IMR-90 (cell line): ENCODE measurements at regions not wholly inside any gene's neighbourhood (a gene's known extent, or its start where the extent isn't known, plus 50 kb on each side); places are given as distances from the start of the nearest gene placed in this dataset.

Experiments
- ATAC-seq: fragments of 200-7000 bp; cut with Tn5 transposase; 2 replicates; pipeline ENCODE4 v1.9.1; 2020; ENCODE audit warnings: low read depth, mild to moderate bottlenecking, moderate library complexity
- BruUV-seq: library from RNA; stranded (reverse); fragments of 400-500 nt; replicated peaks from 2 replicates; lab custom pipeline; 2021; lab: Mats Ljungman, UMichigan
- CTCF ChIA-PET: fragments of 300-600 bp; formaldehyde crosslinking; extraction: SDS; loops from one replicate; lab custom pipeline; 2021; ENCODE audit warnings: antibody characterized with exemption; lab: Yijun Ruan, JAX
- POLR2A ChIA-PET: fragments of 300-600 bp; sonication (Branson Sonifier 250); formaldehyde crosslinking; loops from one replicate; lab custom pipeline; 2022; ENCODE audit warnings: antibody characterized with exemption; ENCODE audit not compliant: unreplicated experiment; lab: Charles Lee
- DNase-seq: peaks from one replicate; pipeline ENCODE4 v3.0.0; 2013
- H2AFZ ChIP-seq: replicated peaks from 2 replicates; pipeline ENCODE3; 2013; ENCODE audit warnings: low read length, mild to moderate bottlenecking; ENCODE audit not compliant: poor library complexity
- H2AK5ac ChIP-seq: 2 replicates; pipeline ENCODE4 v1.6.1; 2013; ENCODE audit warnings: low read depth, low read length, inconsistent platforms
- H2AK9ac ChIP-seq: replicated peaks from 2 replicates; pipeline ENCODE3; 2013; ENCODE audit warnings: mild to moderate bottlenecking, low read depth, low read length, moderate library complexity; ENCODE audit not compliant: poor library complexity
- H2BK120ac ChIP-seq: 2 replicates; pipeline ENCODE4 v1.6.1; 2013; ENCODE audit warnings: low read depth, low read length, inconsistent platforms
- H2BK15ac ChIP-seq: 3 replicates; pipeline ENCODE4 v1.6.1; 2013; ENCODE audit warnings: low read depth, low read length, inconsistent platforms
- H2BK20ac ChIP-seq: 2 replicates; pipeline ENCODE4 v1.6.1; 2013; ENCODE audit warnings: low read depth, mild to moderate bottlenecking, inconsistent platforms, low read length, moderate library complexity
- H2BK5ac ChIP-seq: 2 replicates; pipeline ENCODE4 v1.6.1; 2013; ENCODE audit warnings: mild to moderate bottlenecking, low read depth, low read length, inconsistent platforms; ENCODE audit not compliant: poor library complexity, severe bottlenecking
- H3K14ac ChIP-seq: replicated peaks from 2 replicates; pipeline ENCODE4 v1.6.1; 2013; ENCODE audit warnings: low read depth, low read length, inconsistent platforms
- H3K18ac ChIP-seq: 2 replicates; pipeline ENCODE4 v1.6.1; 2013; ENCODE audit warnings: low read depth, low read length, control low read depth
- H3K23ac ChIP-seq: 2 replicates; pipeline ENCODE4 v1.6.1; 2013; ENCODE audit warnings: low read depth, low read length, inconsistent platforms
- H3K27ac ChIP-seq: 2 replicates; pipeline ENCODE4 v1.5.1; 2013; ENCODE audit warnings: mild to moderate bottlenecking, control low read depth, low read length; ENCODE audit not compliant: insufficient read depth
- H3K27me3 ChIP-seq: 2 replicates; pipeline ENCODE4 v1.6.1; 2013; ENCODE audit warnings: low read length; ENCODE audit not compliant: control insufficient read depth, insufficient read depth
- H3K36me3 ChIP-seq: 2 replicates; pipeline ENCODE4 v1.6.1; 2013; ENCODE audit warnings: low read length, mixed read lengths; ENCODE audit not compliant: control insufficient read depth, insufficient read depth
- H3K4ac ChIP-seq: 2 replicates; pipeline ENCODE4 v1.6.1; 2013; ENCODE audit warnings: low read depth, low read length, inconsistent platforms
- H3K4me1 ChIP-seq: 2 replicates; pipeline ENCODE4 v1.6.1; 2013; ENCODE audit warnings: low read length, mixed read lengths; ENCODE audit not compliant: control insufficient read depth, insufficient read depth
- H3K4me2 ChIP-seq: 2 replicates; pipeline ENCODE4 v1.6.1; 2013; ENCODE audit warnings: low read depth, mild to moderate bottlenecking, control low read depth, low read length, moderate library complexity
- H3K4me3 ChIP-seq: 2 replicates; pipeline ENCODE4 v1.5.1; 2013; ENCODE audit warnings: low read depth, mild to moderate bottlenecking, control low read depth, low read length, moderate library complexity; ENCODE audit not compliant: insufficient read depth
- H3K56ac ChIP-seq: 2 replicates; pipeline ENCODE4 v1.6.1; 2013; ENCODE audit warnings: low read length, inconsistent platforms; ENCODE audit not compliant: insufficient read depth; ENCODE audit errors: extremely low read depth
- H3K79me1 ChIP-seq, 2 experiments: 2 replicates each; pipeline ENCODE4 v1.6.1; 2013; ENCODE audit warnings: low read length in 2 of 2, inconsistent platforms in 1 of 2, low read depth in 1 of 2
- H3K9ac ChIP-seq: 2 replicates; pipeline ENCODE4 v1.6.1; 2013; ENCODE audit warnings: low read depth, low read length, control low read depth
- H3K9me1 ChIP-seq: 2 replicates; pipeline ENCODE4 v1.6.1; 2013; ENCODE audit warnings: low read length, inconsistent platforms; ENCODE audit not compliant: insufficient read depth
- H3K9me3 ChIP-seq: 2 replicates; pipeline ENCODE4 v1.6.1; 2013; ENCODE audit warnings: low read length; ENCODE audit not compliant: control insufficient read depth, insufficient read depth
- H4K20me1 ChIP-seq: 2 replicates; pipeline ENCODE4 v1.6.1; 2013; ENCODE audit warnings: low read length, inconsistent platforms; ENCODE audit not compliant: insufficient read depth
- H4K5ac ChIP-seq: 2 replicates; pipeline ENCODE4 v1.6.1; 2013; ENCODE audit warnings: mild to moderate bottlenecking, low read depth, low read length, control low read depth
- H4K8ac ChIP-seq, 2 experiments: 2 replicates each; pipeline ENCODE4 v1.6.1; 2013; ENCODE audit warnings: low read depth in 2 of 2, low read length in 2 of 2, control low read depth in 1 of 2, inconsistent platforms in 1 of 2
- H4K91ac ChIP-seq: 2 replicates; pipeline ENCODE4 v1.6.1; 2013; ENCODE audit warnings: low read depth, low read length, inconsistent platforms; ENCODE audit not compliant: insufficient read depth
- CEBPB ChIP-seq: IDR thresholded peaks from 2 replicates; pipeline ENCODE4 v1.6.1; 2012; ENCODE audit warnings: low read depth, low read length, improper control_type of control experiment
- POLR2A ChIP-seq: IDR thresholded peaks from 2 replicates; pipeline ENCODE4 v1.6.1; 2012; ENCODE audit warnings: mild to moderate bottlenecking, low read depth, low read length
- USF2 ChIP-seq: fragments of 150-350 bp; IDR thresholded peaks from 2 replicates; pipeline ENCODE4 v1.6.1; 2017; ENCODE audit warnings: mild to moderate bottlenecking, antibody characterized with exemption, low read length, low read depth
- WGBS, 2 experiments: methylation state at CpG; one replicate each; pipeline versions ENCODE4 v1.1.5 to v1.1.7; 2013; ENCODE audit warnings: missing lambda C conversion rate in 2 of 2; ENCODE audit not compliant: insufficient read length in 1 of 2; ENCODE audit errors: extremely low coverage in 2 of 2; 5-methylcytosine and 5-hydroxymethylcytosine counted together
- dilution Hi-C: fragments of 300-500 bp; cut with HindIII; formaldehyde crosslinking; loops from one replicate; pipeline ENCODE4 v1.14.3; 2018; ENCODE audit warnings: low sequenced_read_pairs; ENCODE audit not compliant: unreplicated experiment
- in situ Hi-C: fragments of 300-500 bp; cut with MboI; formaldehyde crosslinking; loops from 3 replicates; pipeline ENCODE4 v1.14.3; 2019; ENCODE audit warnings: low sequenced_read_pairs, inconsistent platforms, mixed read lengths
- intact Hi-C: fragments of 100-400 bp; cut with micrococcal nuclease; formaldehyde crosslinking; loops from 2 replicates; pipeline ENCODE4 v1.10.0; 2022

GRCh38 chr1:72498371-72498770, 216.0 kb upstream of the NEGR1 start:
- no peaks in the 10 kb centered on the region for H3K27me3 ChIP-seq
- ATAC-seq: peak; percentile 61; the same call in 1 of the 2 replicates
- no peaks in the 10 kb centered on the region for H3K9me1 ChIP-seq
- H4K91ac ChIP-seq: no peak overlapping the region
- no peaks in the 10 kb centered on the region for H3K9me3 ChIP-seq
- ChIA-PET POLR2A (no interaction called here), CTCF (no interaction called here)
- no peaks in the 10 kb centered on the region for H3K36me3 ChIP-seq
- no peak overlapping the region for H3K4me3 ChIP-seq
- no peak overlapping the region for H3K4me2 ChIP-seq
- H3K79me1 ChIP-seq: no peaks in the 10 kb centered on the region
- no peak overlapping the region for H3K14ac ChIP-seq
- no peak overlapping the region for H2AFZ ChIP-seq
- no peak overlapping the region for H3K4ac ChIP-seq
- H2BK20ac ChIP-seq: no peak overlapping the region
- dilution Hi-C loops (no loop called here), intact Hi-C loops (loop anchor here (5.0 kb wide), 1 partner anchor 326 kb away; no protein-coding TSS in a partner anchor), in situ Hi-C loops (no loop called here)
- no peak overlapping the region for H3K9ac ChIP-seq
- H3K4me1 ChIP-seq: no peaks in the 10 kb centered on the region
- H2AK5ac ChIP-seq: no peak overlapping the region
- H2BK120ac ChIP-seq: no peak overlapping the region
- H3K56ac ChIP-seq: no peak overlapping the region
- H4K20me1 ChIP-seq: no peaks in the 10 kb centered on the region
- no peak overlapping the region for H2BK5ac ChIP-seq
- no peak overlapping the region for H3K23ac ChIP-seq
- TF ChIP-seq CEBPB: 0 out of 2 replicates have a peak, but pooled peaks have one; percentile 0
- no peak for TF ChIP-seq POLR2A
- TF ChIP-seq USF2: no peak
- 17% methylated on average over 1 of the region's 5 CpGs; no CpG with 5 or more reads in 1 of the 2 experiments for WGBS, 2 experiments
- H2AK9ac ChIP-seq: no peak overlapping the region
- H3K18ac ChIP-seq: no peak overlapping the region
- no peak overlapping the region for H2BK15ac ChIP-seq
- no peak overlapping the region for H3K27ac ChIP-seq
- no TSS peak for BruUV-seq
- no peak for DNase-seq
- H4K8ac ChIP-seq: no peak overlapping the region
- H4K5ac ChIP-seq: no peak overlapping the region
